WTC11 (cell line): ENCODE measurements at regions not wholly inside any gene's neighbourhood (a gene's known extent, or its start where the extent isn't known, plus 50 kb on each side); places are given as distances from the start of the nearest gene placed in this dataset.

Experiments
- ATAC-seq: fragments of 200-7000 bp; cut with Tn5 transposase; 2 replicates; pipeline ENCODE4 v1.10.0; 2021; ENCODE audit warnings: mild to moderate bottlenecking, moderate library complexity
- CTCF ChIA-PET: fragments of 300-600 bp; sonication (Branson Sonifier 250); formaldehyde crosslinking; loops from one replicate; lab custom pipeline; 2021; ENCODE audit warnings: antibody characterized with exemption; lab: Charles Lee
- POLR2A ChIA-PET: fragments of 350-600 bp; sonication (Branson Sonifier 250); formaldehyde crosslinking; loops from one replicate; lab custom pipeline; 2021; ENCODE audit warnings: antibody characterized with exemption; lab: Charles Lee
- DNase-seq: peaks from one replicate; pipeline ENCODE4 v3.0.0; 2021; ENCODE audit warnings: low spot score
- H3K27ac Mint-ChIP-seq: 2 replicates; pipeline ENCODE4 v1.8.0; 2021; ENCODE audit warnings: mixed read lengths
- H3K27me3 Mint-ChIP-seq: 2 replicates; pipeline ENCODE4 v1.8.0; 2021; ENCODE audit warnings: low read depth, mild to moderate bottlenecking, moderate library complexity, mixed read lengths
- H3K36me3 Mint-ChIP-seq: 2 replicates; pipeline ENCODE4 v1.8.0; 2021; ENCODE audit warnings: mixed read lengths
- H3K4me1 Mint-ChIP-seq: 2 replicates; pipeline ENCODE4 v1.8.0; 2022; ENCODE audit warnings: mixed read lengths
- H3K4me3 Mint-ChIP-seq: 2 replicates; pipeline ENCODE4 v1.8.0; 2021; ENCODE audit warnings: mild to moderate bottlenecking, moderate library complexity, mixed read lengths
- H3K9me3 Mint-ChIP-seq: 2 replicates; pipeline ENCODE4 v1.8.0; 2021; ENCODE audit warnings: mixed read lengths
- ARID4B ChIP-seq: sonication (generic); formaldehyde crosslinking; IDR thresholded peaks from 2 replicates; pipeline ENCODE4 v1.8.0; 2023; ENCODE audit warnings: missing genetic modification reagents, mild to moderate bottlenecking, borderline replicate concordance
- ATF2 ChIP-seq: sonication (generic); formaldehyde crosslinking; IDR thresholded peaks from 2 replicates; pipeline ENCODE4 v1.8.1; 2022; ENCODE audit warnings: low read depth, missing genetic modification reagents, borderline replicate concordance
- ATF3 ChIP-seq: sonication (generic); formaldehyde crosslinking; conservative IDR thresholded peaks from 2 replicates; pipeline ENCODE4 v1.8.1; 2022; ENCODE audit warnings: mild to moderate bottlenecking, missing genetic modification reagents
- CBFB ChIP-seq: sonication (generic); formaldehyde crosslinking; IDR thresholded peaks from 2 replicates; pipeline ENCODE4 v1.8.1; 2022; ENCODE audit warnings: mild to moderate bottlenecking, low read depth, missing genetic modification reagents
- CREM ChIP-seq: sonication (generic); formaldehyde crosslinking; IDR thresholded peaks from 2 replicates; pipeline ENCODE4 v1.8.1; 2022; ENCODE audit warnings: mild to moderate bottlenecking, missing genetic modification reagents, moderate library complexity
- E2F1 ChIP-seq: sonication (generic); formaldehyde crosslinking; IDR thresholded peaks from 2 replicates; pipeline ENCODE4 v1.8.0; 2022; ENCODE audit warnings: mild to moderate bottlenecking, missing genetic modification reagents
- ETV6 ChIP-seq: sonication (generic); formaldehyde crosslinking; IDR thresholded peaks from 2 replicates; pipeline ENCODE4 v1.8.1; 2022; ENCODE audit warnings: mild to moderate bottlenecking, missing genetic modification reagents
- FOXJ3 ChIP-seq: sonication (generic); formaldehyde crosslinking; IDR thresholded peaks from 2 replicates; pipeline ENCODE4 v1.9.0; 2021; ENCODE audit warnings: missing genetic modification reagents, mild to moderate bottlenecking, borderline replicate concordance
- FOXK1 ChIP-seq: sonication (generic); formaldehyde crosslinking; IDR thresholded peaks from 2 replicates; pipeline ENCODE4 v1.8.0; 2022; ENCODE audit warnings: mild to moderate bottlenecking, moderate library complexity, missing genetic modification reagents
- GRHL2 ChIP-seq: fragments of 250-450 bp; sonication (Bioruptor Pico); IDR thresholded peaks from 2 replicates; pipeline ENCODE4 v1.8.0; 2022; ENCODE audit warnings: mild to moderate bottlenecking, moderate library complexity; ENCODE audit not compliant: insufficient replicate concordance, severe bottlenecking
- JUN ChIP-seq: sonication (generic); formaldehyde crosslinking; IDR thresholded peaks from 2 replicates; pipeline ENCODE4 v1.8.0; 2023; ENCODE audit warnings: mild to moderate bottlenecking, missing genetic modification reagents
- MYBL2 ChIP-seq: sonication (generic); formaldehyde crosslinking; IDR thresholded peaks from 2 replicates; pipeline ENCODE4 v1.8.1; 2023; ENCODE audit warnings: mild to moderate bottlenecking, moderate library complexity, missing genetic modification reagents
- NFYB ChIP-seq: sonication (generic); formaldehyde crosslinking; conservative IDR thresholded peaks from 2 replicates; pipeline ENCODE4 v1.8.0; 2022; ENCODE audit warnings: low read depth, missing genetic modification reagents
- NR2C2 ChIP-seq: sonication (generic); formaldehyde crosslinking; IDR thresholded peaks from 2 replicates; pipeline ENCODE4 v1.8.0; 2022; ENCODE audit warnings: mild to moderate bottlenecking, missing genetic modification reagents
- NR3C1 ChIP-seq: sonication (generic); formaldehyde crosslinking; conservative IDR thresholded peaks from 2 replicates; pipeline ENCODE4 v1.8.1; 2023; ENCODE audit warnings: low read depth, mild to moderate bottlenecking, missing genetic modification reagents
- SMAD4 ChIP-seq: sonication (generic); formaldehyde crosslinking; IDR thresholded peaks from 2 replicates; pipeline ENCODE4 v1.8.0; 2022; ENCODE audit warnings: mild to moderate bottlenecking, missing genetic modification reagents
- ZNF317 ChIP-seq: sonication (generic); formaldehyde crosslinking; IDR thresholded peaks from 2 replicates; pipeline ENCODE4 v1.8.1; 2023; ENCODE audit warnings: low read depth, mild to moderate bottlenecking, moderate library complexity, missing genetic modification reagents, borderline replicate concordance
- ZNF671 ChIP-seq: fragments of 250-450 bp; sonication (Bioruptor Pico); IDR thresholded peaks from 2 replicates; pipeline ENCODE4 v1.8.0; 2021; ENCODE audit warnings: mild to moderate bottlenecking
- TF ChIP-seq, protein P1 (sequence below): fragments of 250-450 bp; sonication (Bioruptor Pico); IDR thresholded peaks from 2 replicates; pipeline ENCODE4 v1.9.0; 2021; ENCODE audit warnings: mild to moderate bottlenecking
- TF ChIP-seq, protein P2 (sequence below): sonication (generic); formaldehyde crosslinking; IDR thresholded peaks from 2 replicates; pipeline ENCODE4 v1.8.1; 2022; ENCODE audit warnings: mild to moderate bottlenecking, moderate library complexity, missing genetic modification reagents
- TF ChIP-seq, protein P3 (sequence below): sonication (generic); formaldehyde crosslinking; IDR thresholded peaks from 2 replicates; pipeline ENCODE4 v1.8.0; 2022; ENCODE audit warnings: mild to moderate bottlenecking, missing genetic modification reagents

- H3K27me3 Mint-ChIP-seq, result no peaks in the 10 kb centered on the region; the same call in 1 of the 2 replicates
- H3K4me3 Mint-ChIP-seq, result no peak overlapping the region
- peaks cover 10% of the 10 kb centered on the region; the same call in 1 of the 2 replicates for H3K36me3 Mint-ChIP-seq
- CTCF ChIA-PET, result no interaction called here
- H3K9me3 Mint-ChIP-seq, result peaks cover 32% of the 10 kb centered on the region
- POLR2A ChIA-PET, result no interaction called here
- no peak for DNase-seq
- peak; percentile 67 for ATAC-seq
- TF ChIP-seq ETV6 (CRISPR knock-in tag) (no peak), NR3C1 (no peak), ZNF671 (CRISPR knock-in tag) (no peak), E2F1 (no peak), ATF3 (CRISPR knock-in tag) (no peak), MYBL2 (CRISPR knock-in tag) (no peak), NR2C2 (CRISPR knock-in tag) (no peak), CREM (CRISPR knock-in tag) (no peak), JUN (CRISPR knock-in tag) (no peak), CBFB (CRISPR knock-in tag) (no peak)
- TF ChIP-seq, protein P1, sequence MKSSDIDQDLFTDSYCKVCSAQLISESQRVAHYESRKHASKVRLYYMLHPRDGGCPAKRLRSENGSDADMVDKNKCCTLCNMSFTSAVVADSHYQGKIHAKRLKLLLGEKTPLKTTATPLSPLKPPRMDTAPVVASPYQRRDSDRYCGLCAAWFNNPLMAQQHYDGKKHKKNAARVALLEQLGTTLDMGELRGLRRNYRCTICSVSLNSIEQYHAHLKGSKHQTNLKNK (CRISPR knock-in tag), result no peak
- TF ChIP-seq, protein P2, sequence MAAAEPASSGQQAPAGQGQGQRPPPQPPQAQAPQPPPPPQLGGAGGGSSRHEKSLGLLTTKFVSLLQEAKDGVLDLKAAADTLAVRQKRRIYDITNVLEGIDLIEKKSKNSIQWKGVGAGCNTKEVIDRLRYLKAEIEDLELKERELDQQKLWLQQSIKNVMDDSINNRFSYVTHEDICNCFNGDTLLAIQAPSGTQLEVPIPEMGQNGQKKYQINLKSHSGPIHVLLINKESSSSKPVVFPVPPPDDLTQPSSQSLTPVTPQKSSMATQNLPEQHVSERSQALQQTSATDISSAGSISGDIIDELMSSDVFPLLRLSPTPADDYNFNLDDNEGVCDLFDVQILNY (CRISPR knock-in tag), result no peak
- H3K27ac Mint-ChIP-seq, result no peak overlapping the region
- H3K4me1 Mint-ChIP-seq, result peaks cover 11% of the 10 kb centered on the region
Measured at GRCh38 chr21:18810136-18810535, 406.6 kb upstream of the TMPRSS15 start.

DNA sequence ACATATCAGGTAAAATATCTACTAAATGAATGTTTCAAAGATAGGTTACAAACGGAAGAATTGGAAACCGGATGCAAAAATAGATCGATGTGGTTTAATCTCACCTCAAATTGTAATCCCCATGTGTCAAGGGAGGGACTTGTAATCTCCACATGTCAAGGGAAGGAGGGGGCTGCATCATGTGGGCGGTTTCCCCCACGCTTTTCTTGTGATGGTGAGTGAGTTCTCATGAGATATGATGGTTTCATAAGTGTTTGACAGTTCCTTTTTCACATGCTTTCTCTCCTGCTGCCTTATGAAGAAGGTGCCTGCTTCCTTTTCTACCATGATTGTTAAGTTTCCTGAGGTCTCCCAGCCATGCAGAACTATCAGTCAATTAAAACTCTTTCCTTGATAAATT is 408.7 kb upstream of the TMPRSS15 start:
- POLR2A ChIA-PET, result no interaction called here

GRCh38 chr21:18819507-18819906 is 415.9 kb upstream of the TMPRSS15 start:
- CTCF ChIA-PET, result no interaction called here
- Mint-ChIP-seq H3K27me3 (no peaks in the 10 kb centered on the region), H3K4me1 (peaks cover 2% of the 10 kb centered on the region; the same call in 1 of the 2 replicates), H3K36me3 (peaks cover 14% of the 10 kb centered on the region), H3K27ac (no peak overlapping the region), H3K9me3 (peaks cover 16% of the 10 kb centered on the region), H3K4me3 (no peak overlapping the region)
- no peak for DNase-seq
- no peak for ATAC-seq
- POLR2A ChIA-PET, result no interaction called here
- TF ChIP-seq ZNF317 (CRISPR knock-in tag) (no peak), GRHL2 (CRISPR knock-in tag) (no peak), ARID4B (CRISPR knock-in tag) (no peak), CBFB (CRISPR knock-in tag) (no peak), FOXJ3 (CRISPR knock-in tag) (no peak), NFYB (CRISPR knock-in tag) (no peak), NR2C2 (CRISPR knock-in tag) (no peak), SMAD4 (no peak), ATF2 (CRISPR knock-in tag) (no peak), FOXK1 (CRISPR knock-in tag) (no peak)
- TF ChIP-seq, protein P3, sequence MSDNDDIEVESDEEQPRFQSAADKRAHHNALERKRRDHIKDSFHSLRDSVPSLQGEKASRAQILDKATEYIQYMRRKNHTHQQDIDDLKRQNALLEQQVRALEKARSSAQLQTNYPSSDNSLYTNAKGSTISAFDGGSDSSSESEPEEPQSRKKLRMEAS (CRISPR knock-in tag), result no peak

More for the DNA sequence above, 408.7 kb upstream of the TMPRSS15 start:
- no peaks in the 10 kb centered on the region; the same call in 1 of the 2 replicates for H3K27me3 Mint-ChIP-seq
- DNase-seq (no peak), ATAC-seq (no peak)
- no peak overlapping the region for H3K27ac Mint-ChIP-seq
- CTCF ChIA-PET, result no interaction called here
- H3K4me1 Mint-ChIP-seq, result peaks cover 11% of the 10 kb centered on the region
- H3K4me3 Mint-ChIP-seq, result no peak overlapping the region
- TF ChIP-seq MYBL2 (CRISPR knock-in tag), result no peak
- TF ChIP-seq, all 79 proteins: peak for 0
- peaks cover 21% of the 10 kb centered on the region for H3K9me3 Mint-ChIP-seq
- H3K36me3 Mint-ChIP-seq, result peaks cover 10% of the 10 kb centered on the region; the same call in 1 of the 2 replicates
